Colonic mucosa (tissue), 4 donors: ENCODE measurements at regions not wholly inside any gene's neighbourhood (a gene's known extent, or its start where the extent isn't known, plus 50 kb on each side); places are given as distances from the start of the nearest gene placed in this dataset.

Source experiments
- DNase-seq: peaks from one replicate; pipeline ENCODE4 v3.0.0-alpha.2; 2020
- H3K27ac ChIP-seq: fragments of 200-600 bp; one replicate; pipeline ENCODE4 v1.8.0; 2021
- H3K27me3 ChIP-seq: fragments of 200-600 bp; one replicate; pipeline ENCODE4 v1.8.0; 2021
- H3K36me3 ChIP-seq: fragments of 200-600 bp; one replicate; pipeline ENCODE4 v1.8.0; 2021
- H3K4me1 ChIP-seq: fragments of 200-600 bp; one replicate; pipeline ENCODE4 v1.8.0; 2021; ENCODE audit warnings: mild to moderate bottlenecking
- H3K4me3 ChIP-seq: fragments of 200-600 bp; one replicate; pipeline ENCODE4 v1.8.0; 2021
- H3K9ac ChIP-seq, 2 donors: one replicate each; pipeline ENCODE4 v1.7.0; 2013; ENCODE audit warnings: control low read depth in 2 of 2, low read depth in 2 of 2, low read length in 2 of 2
- H3K9me3 ChIP-seq: fragments of 200-600 bp; one replicate; pipeline ENCODE4 v1.8.0; 2021
- intact Hi-C: fragments of 100-400 bp; cut with DNase I; formaldehyde crosslinking; loops from one replicate; pipeline ENCODE4 v1.14.1; 2022
- TF ChIP-seq, protein P1 (sequence below): fragments of 200-600 bp; IDR thresholded peaks from one replicate; pipeline ENCODE4 v1.8.0; 2022; ENCODE audit warnings: antibody characterized with exemption, mild to moderate bottlenecking
- donor health status: healthy.
- donor health status: DM: no; HTN: no; CAD: no.
- donor health status: DM: no; HTN: no; CAD: no.

DNA sequence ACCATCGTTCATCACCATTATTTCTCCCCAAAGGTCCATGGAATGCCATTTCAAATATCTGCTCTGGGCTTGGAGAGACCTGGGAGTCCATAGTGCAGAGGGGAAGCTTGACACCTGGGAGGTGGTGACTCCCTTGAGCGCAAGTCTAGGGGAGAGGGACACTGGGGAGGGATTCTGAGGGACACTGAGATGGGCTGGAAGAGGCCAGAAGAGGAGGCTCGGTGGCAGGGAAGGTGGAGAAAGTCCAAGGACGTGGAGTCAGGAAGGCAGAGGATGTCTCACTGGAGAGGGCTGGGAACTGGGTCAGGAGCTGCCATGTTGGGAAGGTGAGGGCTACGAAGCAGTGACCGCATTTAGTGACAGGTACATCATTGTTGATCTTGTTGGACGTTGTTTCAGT lies 160.3 kb upstream of the MVB12B start:
- no peak for DNase-seq
- Histone ChIP-seq H3K27me3 (no peaks in the 10 kb centered on the region), H3K4me3 (no peak overlapping the region), H3K36me3 (no peaks in the 10 kb centered on the region), H3K9ac (no peak overlapping the region), H3K4me1 (no peaks in the 10 kb centered on the region), H3K27ac (no peak overlapping the region), H3K9me3 (no peaks in the 10 kb centered on the region)
- intact Hi-C loops: no loop called here
- TF ChIP-seq, protein P1, sequence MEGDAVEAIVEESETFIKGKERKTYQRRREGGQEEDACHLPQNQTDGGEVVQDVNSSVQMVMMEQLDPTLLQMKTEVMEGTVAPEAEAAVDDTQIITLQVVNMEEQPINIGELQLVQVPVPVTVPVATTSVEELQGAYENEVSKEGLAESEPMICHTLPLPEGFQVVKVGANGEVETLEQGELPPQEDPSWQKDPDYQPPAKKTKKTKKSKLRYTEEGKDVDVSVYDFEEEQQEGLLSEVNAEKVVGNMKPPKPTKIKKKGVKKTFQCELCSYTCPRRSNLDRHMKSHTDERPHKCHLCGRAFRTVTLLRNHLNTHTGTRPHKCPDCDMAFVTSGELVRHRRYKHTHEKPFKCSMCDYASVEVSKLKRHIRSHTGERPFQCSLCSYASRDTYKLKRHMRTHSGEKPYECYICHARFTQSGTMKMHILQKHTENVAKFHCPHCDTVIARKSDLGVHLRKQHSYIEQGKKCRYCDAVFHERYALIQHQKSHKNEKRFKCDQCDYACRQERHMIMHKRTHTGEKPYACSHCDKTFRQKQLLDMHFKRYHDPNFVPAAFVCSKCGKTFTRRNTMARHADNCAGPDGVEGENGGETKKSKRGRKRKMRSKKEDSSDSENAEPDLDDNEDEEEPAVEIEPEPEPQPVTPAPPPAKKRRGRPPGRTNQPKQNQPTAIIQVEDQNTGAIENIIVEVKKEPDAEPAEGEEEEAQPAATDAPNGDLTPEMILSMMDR: no peak

- no peaks in the 10 kb centered on the region for H3K27me3 ChIP-seq
- no peak overlapping the region for H3K9ac ChIP-seq
- intact Hi-C loops: no loop called here
- H3K4me1 ChIP-seq: no peaks in the 10 kb centered on the region
- no peaks in the 10 kb centered on the region for H3K9me3 ChIP-seq
- no peaks in the 10 kb centered on the region for H3K36me3 ChIP-seq
- H3K27ac ChIP-seq: no peak overlapping the region
- peak; percentile 9 for DNase-seq
- TF ChIP-seq, protein P1: no peak
- no peak overlapping the region for H3K4me3 ChIP-seq
Observed at GRCh38 chr9:126166866-126167265, 159.8 kb upstream of the MVB12B start.

DNA sequence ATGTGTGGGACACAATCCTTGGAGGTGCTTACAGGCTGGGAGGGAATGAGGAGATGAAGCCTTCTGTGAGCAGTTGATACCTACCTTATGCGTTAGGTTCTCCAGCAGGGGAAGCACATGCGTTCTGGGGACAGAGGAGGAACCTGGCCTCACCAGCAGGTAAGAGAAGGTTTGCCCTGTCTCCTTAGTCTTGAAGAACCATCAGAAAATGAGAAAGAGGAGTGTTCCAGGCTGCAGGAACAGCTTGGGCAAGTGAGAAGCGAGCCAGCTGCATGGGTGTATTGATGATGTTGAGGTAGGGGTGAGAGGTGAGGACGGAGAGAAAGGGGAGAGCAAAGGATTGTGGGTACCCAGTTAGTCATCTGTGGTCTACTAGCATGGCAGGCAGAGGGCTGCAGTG lies 156.9 kb upstream of the MVB12B start:
- DNase-seq: no peak
- Histone ChIP-seq H3K9me3 (no peaks in the 10 kb centered on the region), H3K27me3 (no peaks in the 10 kb centered on the region), H3K4me1 (no peaks in the 10 kb centered on the region), H3K36me3 (no peaks in the 10 kb centered on the region), H3K4me3 (no peak overlapping the region), H3K9ac (no peak overlapping the region), H3K27ac (no peak overlapping the region)
- TF ChIP-seq, protein P1: no peak
- intact Hi-C loops: no loop called here

GRCh38 chr9:126170286-126170823 lies 156.3 kb upstream of the MVB12B start:
- no peak overlapping the region for H3K27ac ChIP-seq
- intact Hi-C loops: no loop called here

DNA sequence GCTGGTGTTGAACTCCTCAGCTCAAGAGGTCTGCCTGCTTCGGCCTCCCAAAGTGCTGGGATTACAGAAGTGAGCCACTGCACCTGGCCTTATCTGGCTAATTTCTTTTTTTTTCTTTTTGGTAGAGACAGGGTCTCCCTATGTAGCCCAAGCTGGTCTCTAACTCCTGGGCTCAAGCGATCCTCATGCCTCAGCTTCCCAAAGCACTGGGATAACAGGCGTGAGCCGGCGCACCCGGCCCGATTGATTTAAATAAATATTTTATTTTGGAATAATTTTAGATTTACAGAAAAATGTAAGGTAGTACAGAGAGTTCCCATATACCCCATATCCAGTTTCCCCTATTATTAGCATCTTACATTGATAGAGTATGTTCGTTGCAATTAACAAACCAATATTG lies 155.0 kb upstream of the MVB12B start:
- intact Hi-C loops: no loop called here
- Histone ChIP-seq H3K9ac (no peak overlapping the region), H3K4me3 (no peak overlapping the region), H3K9me3 (no peaks in the 10 kb centered on the region), H3K36me3 (no peaks in the 10 kb centered on the region), H3K27ac (no peak overlapping the region), H3K27me3 (no peaks in the 10 kb centered on the region), H3K4me1 (no peaks in the 10 kb centered on the region)
- no peak for DNase-seq
- TF ChIP-seq, protein P1: no peak

More at GRCh38 chr9:126170286-126170823, 156.3 kb upstream of the MVB12B start:
- no peak for DNase-seq
- Histone ChIP-seq H3K36me3 (no peaks in the 10 kb centered on the region), H3K9ac (no peak overlapping the region), H3K4me1 (no peaks in the 10 kb centered on the region), H3K27me3 (no peaks in the 10 kb centered on the region), H3K4me3 (no peak overlapping the region), H3K9me3 (no peaks in the 10 kb centered on the region)
- TF ChIP-seq, protein P1: no peak
